Fibroblast of pulmonary artery (primary cell): ENCODE measurements at regions not wholly inside any gene's neighbourhood (a gene's known extent, or its start where the extent isn't known, plus 50 kb on each side); places are given as distances from the start of the nearest gene placed in this dataset.

Experiments
- DNase-seq: peaks from one replicate; pipeline ENCODE4 v3.0.0-alpha.2; 2010; ENCODE audit warnings: low read depth
- H3K4me3 ChIP-seq: replicated peaks from 2 replicates; pipeline ENCODE4 v1.5.1; 2011; ENCODE audit warnings: low read depth, mild to moderate bottlenecking, control low read depth, low read length, moderate library complexity
- TF ChIP-seq, protein P1 (sequence below): IDR thresholded peaks from 2 replicates; pipeline ENCODE4 v1.5.1; 2011; ENCODE audit warnings: mild to moderate bottlenecking, control low read depth, low read length, inconsistent platforms; ENCODE audit errors: missing control alignments

DNA sequence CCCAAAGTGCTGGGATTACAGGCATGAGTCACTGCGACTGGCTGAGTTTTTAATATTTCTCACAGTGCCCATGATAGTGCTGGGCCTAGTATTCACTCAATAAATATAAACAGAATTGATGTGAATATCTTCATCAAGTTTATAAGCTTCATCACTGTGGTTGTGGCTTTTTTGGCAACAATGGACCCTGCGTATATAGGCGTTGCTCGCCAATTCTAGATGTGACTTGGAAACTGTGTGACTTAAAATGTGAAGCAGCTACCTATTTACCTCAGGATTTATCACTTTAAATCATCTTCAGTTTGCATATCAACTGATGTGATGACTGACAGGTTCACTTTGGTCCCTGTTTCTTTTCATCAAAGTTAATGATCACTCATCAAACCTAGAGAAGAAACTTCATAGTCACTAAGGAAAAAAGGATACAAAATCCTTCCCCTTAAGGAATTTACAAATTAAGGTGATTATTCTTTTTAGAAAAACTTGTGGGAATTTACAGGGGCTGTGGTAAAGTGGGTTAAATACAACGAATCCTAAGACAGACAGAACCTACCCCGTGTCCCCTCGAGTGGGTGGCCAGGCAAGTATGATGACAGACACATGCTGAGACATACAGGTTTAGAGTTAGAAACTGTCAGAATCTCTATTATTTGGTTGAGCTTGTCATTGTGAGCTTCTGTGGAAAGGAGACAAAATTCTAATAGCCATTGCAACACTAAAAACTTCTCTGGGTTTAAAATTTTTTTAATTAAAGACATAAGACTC is 101.3 kb downstream of the AKAP11 start:
- TF ChIP-seq, protein P1, sequence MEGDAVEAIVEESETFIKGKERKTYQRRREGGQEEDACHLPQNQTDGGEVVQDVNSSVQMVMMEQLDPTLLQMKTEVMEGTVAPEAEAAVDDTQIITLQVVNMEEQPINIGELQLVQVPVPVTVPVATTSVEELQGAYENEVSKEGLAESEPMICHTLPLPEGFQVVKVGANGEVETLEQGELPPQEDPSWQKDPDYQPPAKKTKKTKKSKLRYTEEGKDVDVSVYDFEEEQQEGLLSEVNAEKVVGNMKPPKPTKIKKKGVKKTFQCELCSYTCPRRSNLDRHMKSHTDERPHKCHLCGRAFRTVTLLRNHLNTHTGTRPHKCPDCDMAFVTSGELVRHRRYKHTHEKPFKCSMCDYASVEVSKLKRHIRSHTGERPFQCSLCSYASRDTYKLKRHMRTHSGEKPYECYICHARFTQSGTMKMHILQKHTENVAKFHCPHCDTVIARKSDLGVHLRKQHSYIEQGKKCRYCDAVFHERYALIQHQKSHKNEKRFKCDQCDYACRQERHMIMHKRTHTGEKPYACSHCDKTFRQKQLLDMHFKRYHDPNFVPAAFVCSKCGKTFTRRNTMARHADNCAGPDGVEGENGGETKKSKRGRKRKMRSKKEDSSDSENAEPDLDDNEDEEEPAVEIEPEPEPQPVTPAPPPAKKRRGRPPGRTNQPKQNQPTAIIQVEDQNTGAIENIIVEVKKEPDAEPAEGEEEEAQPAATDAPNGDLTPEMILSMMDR, result no peak
- DNase-seq, result no peak
- no peak overlapping the region for H3K4me3 ChIP-seq

DNA sequence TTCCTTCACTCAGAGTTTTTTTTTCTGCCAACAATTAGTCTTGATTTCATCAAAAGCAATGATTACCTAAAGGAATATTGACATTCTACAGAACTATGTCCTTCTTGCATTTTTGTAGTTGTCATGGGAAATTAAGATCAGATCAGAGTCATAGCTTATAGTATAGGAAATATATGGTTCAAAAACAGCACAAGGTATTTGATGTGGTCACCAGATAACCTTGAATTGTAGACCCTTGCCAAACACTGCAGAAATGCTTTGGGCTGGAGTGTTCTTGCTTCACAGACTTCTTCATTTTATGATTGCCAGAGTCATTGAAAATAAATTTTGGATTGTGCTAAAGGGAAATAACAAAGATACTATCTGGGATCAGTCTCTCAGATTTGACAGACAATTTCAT is 103.7 kb downstream of the AKAP11 start:
- TF ChIP-seq, protein P1, result no peak
- DNase-seq, result no peak
- H3K4me3 ChIP-seq, result no peak overlapping the region

DNA sequence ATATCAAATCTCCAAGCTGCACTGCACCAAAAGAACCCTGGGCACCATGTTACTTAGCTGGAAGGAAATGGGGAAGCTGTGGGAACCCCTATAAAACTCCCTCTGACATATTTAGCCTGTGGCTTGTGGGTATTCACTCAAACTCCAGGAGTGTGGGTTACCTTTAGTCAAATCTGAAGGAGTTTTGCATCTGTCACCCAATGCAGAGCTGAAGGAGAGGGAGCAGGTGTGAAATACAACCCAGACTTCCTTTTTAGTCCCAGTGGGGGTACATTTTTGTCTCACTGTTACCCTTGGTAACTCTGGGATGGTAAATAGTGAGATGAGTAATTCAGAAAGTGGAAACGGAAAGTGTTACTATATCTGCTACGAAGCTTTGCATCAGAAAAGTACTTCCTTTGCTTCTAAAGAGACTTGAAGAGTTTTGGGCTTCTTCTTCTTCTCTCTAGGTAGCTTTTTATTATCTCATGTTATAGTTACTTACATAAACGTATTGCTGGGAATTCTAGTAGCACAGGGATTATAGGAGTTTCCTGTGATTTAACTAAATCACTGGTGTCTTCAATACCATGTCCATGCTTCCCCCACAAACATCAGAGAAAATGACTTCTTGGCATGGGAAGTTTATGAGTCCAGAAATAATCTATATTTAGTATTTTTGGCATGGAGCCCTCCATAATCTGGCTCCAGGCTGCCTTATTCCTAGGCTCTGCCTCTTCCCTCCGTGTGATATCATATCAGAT is 105.9 kb downstream of the AKAP11 start:
- DNase-seq, result peak; percentile 27
- TF ChIP-seq, protein P1, result no peak
- no peak overlapping the region for H3K4me3 ChIP-seq

DNA sequence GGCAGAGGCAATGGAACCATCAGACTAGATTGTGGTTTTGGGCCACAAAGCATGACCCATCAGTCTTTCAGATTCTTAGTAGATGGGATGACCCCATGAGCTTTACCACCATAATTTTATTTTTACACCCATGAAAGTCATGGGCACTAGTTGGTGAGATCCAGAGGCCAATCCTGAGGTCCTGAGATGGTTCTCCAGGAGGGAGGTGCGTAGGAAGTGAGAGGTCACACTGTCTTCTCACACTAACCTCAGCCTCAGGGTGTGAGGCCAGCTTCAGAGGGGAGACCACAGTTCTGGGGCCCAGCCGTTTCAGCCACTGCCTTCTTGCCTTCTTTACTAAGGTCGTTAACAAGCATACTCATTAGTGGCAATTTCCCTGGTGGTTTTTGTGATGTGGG is 106.4 kb downstream of the AKAP11 start:
- TF ChIP-seq, protein P1, result no peak
- no peak for DNase-seq
- no peak overlapping the region for H3K4me3 ChIP-seq

DNA sequence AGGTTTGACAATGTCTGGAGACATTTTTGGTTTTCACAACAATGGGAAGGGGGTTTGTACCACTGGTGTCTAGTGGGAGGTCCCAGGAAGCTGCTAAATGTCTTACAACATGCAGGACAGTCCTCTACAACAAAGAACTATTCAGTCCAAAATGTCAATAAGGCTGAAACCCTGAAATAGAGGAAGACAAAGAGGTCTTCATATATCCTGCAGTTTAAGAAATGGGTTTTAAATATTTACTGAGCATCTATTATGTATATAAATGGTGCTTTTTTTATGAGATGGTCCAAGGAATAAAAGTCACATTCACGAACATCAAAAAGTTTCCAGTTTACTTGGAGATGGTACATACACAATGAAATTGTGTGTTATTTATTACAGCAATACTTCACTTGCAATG is 107.3 kb downstream of the AKAP11 start:
- TF ChIP-seq, protein P1, result no peak
- no peak overlapping the region for H3K4me3 ChIP-seq
- no peak for DNase-seq

DNA sequence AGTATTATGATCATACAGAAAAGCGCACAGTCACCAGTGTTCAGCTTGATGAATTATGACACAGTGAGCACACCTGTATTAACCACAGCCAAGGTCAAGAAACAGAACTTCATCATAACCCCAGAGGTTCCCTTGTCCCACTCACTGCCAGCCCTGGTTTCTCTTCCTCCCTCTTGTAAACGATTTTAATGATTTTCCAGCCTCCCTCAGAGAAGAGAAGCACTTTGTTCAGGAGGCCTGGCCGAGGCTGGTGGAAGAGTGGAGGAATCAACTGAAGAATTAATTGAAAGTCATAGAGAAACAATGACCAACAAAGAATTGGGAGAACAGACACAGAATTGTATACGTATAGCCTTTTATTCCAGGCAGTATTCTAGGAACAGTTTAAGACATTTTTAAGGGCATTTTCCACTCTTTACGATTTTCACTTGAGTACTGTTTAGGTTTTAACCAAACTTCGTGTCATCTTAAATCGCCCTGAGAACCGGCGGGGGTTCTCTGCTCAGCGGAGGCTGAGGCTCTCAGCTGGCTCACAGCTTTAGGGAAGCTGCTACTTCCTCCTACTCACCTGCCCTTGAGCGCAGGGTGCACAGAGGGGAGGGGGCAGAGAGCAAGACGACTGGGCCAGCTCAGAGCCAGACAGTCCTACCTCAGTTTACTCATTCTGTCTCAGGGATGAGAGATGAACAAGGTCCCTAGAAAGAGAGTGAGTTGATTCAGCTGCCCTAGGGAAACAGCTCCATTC is 108.6 kb downstream of the AKAP11 start:
- H3K4me3 ChIP-seq, result no peak overlapping the region
- TF ChIP-seq, protein P1, result no peak
- no peak for DNase-seq
